Breast epithelium (tissue), 4 donors: ENCODE measurements at regions not wholly inside any gene's neighbourhood (a gene's known extent, or its start where the extent isn't known, plus 50 kb on each side); places are given as distances from the start of the nearest gene placed in this dataset.
A peak's percentile ranks its signal among the peaks of the same experiment; 100 is the strongest.

Experiments used
- DNase-seq, 2 donors: peaks; one replicate each; pipeline ENCODE4 v3.0.0-alpha.2; 2019; ENCODE audit warnings: low spot score in 2 of 2
- H3K27ac ChIP-seq, 2 donors: fragments of 200-600 bp; sonication (generic) in 1 of 2; one replicate each; pipeline ENCODE4 v1.5.1; 2016 to 2019; ENCODE audit warnings: mild to moderate bottlenecking in 1 of 2
- H3K27me3 ChIP-seq, 2 donors: fragments of 200-600 bp; sonication (generic) in 1 of 2; one replicate each; pipeline versions ENCODE4 v1.5.1 to v1.6.0; 2017 to 2019; ENCODE audit warnings: control low read depth in 1 of 2, mild to moderate bottlenecking in 1 of 2
- H3K36me3 ChIP-seq: fragments of 200-600 bp; one replicate; pipeline ENCODE4 v1.5.1; 2019
- H3K4me1 ChIP-seq, 2 donors: fragments of 200-600 bp; sonication (generic); one replicate each; pipeline ENCODE4 v1.5.1; 2016 to 2019; ENCODE audit warnings: control low read depth in 1 of 2
- H3K4me3 ChIP-seq, 3 donors: fragments of 200-600 bp; sonication (generic); 1 replicate in 2 of 3; 2 replicates in 1 of 3; pipeline ENCODE4 v1.5.1; 2016 to 2019; ENCODE audit warnings: mild to moderate bottlenecking in 3 of 3, moderate library complexity in 2 of 3
- H3K9me3 ChIP-seq, 2 donors: fragments of 200-600 bp; sonication (generic) in 1 of 2; one replicate each; pipeline ENCODE4 v1.5.1; 2016 to 2019; ENCODE audit warnings: control low read depth in 1 of 2
- POLR2A ChIP-seq: fragments of 450-650 bp; IDR thresholded peaks from one replicate; pipeline ENCODE4 v1.6.1; 2016; ENCODE audit warnings: antibody characterized with exemption, mild to moderate bottlenecking, moderate library complexity
- POLR2AphosphoS5 ChIP-seq, 3 donors: sonication (generic); formaldehyde crosslinking; IDR thresholded peaks; one replicate each; pipeline ENCODE4 v1.6.1; 2017; ENCODE audit warnings: antibody characterized with exemption in 3 of 3
- intact Hi-C: fragments of 100-400 bp; cut with DNase I; formaldehyde crosslinking; loops from one replicate; pipeline ENCODE4 v1.15.1; 2023; ENCODE audit warnings: low total_unique reads
- TF ChIP-seq, protein P1 (sequence below), 3 donors: fragments of 450-650 bp; IDR thresholded peaks; one replicate each; pipeline ENCODE4 v1.5.1; 2016 to 2017; ENCODE audit warnings: antibody characterized with exemption in 3 of 3, mild to moderate bottlenecking in 3 of 3, moderate library complexity in 3 of 3

GRCh38 chr1:214120191-214120590 is 132.4 kb downstream of the PROX1 start:
- Histone ChIP-seq H3K27me3 (no peaks in the 10 kb centered on the region), H3K9me3 (peaks cover 7 to 15% of the 10 kb centered on the region in 2 donors), H3K4me3 (no peak overlapping the region), H3K4me1 (no peaks in the 10 kb centered on the region), H3K36me3 (no peaks in the 10 kb centered on the region), H3K27ac (no peak overlapping the region)
- TF ChIP-seq POLR2AphosphoS5 (IDR thresholded peaks at IDR 0.05) (no peak), POLR2A (no peak)
- TF ChIP-seq, protein P1, sequence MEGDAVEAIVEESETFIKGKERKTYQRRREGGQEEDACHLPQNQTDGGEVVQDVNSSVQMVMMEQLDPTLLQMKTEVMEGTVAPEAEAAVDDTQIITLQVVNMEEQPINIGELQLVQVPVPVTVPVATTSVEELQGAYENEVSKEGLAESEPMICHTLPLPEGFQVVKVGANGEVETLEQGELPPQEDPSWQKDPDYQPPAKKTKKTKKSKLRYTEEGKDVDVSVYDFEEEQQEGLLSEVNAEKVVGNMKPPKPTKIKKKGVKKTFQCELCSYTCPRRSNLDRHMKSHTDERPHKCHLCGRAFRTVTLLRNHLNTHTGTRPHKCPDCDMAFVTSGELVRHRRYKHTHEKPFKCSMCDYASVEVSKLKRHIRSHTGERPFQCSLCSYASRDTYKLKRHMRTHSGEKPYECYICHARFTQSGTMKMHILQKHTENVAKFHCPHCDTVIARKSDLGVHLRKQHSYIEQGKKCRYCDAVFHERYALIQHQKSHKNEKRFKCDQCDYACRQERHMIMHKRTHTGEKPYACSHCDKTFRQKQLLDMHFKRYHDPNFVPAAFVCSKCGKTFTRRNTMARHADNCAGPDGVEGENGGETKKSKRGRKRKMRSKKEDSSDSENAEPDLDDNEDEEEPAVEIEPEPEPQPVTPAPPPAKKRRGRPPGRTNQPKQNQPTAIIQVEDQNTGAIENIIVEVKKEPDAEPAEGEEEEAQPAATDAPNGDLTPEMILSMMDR (IDR thresholded peaks at IDR 0.05): no peak
- DNase-seq: no peak
- intact Hi-C loops: loop anchor here (5.0 kb wide), 1 partner anchor 758 kb away; no protein-coding TSS in a partner anchor

GRCh38 chr1:214120951-214121350 is 133.2 kb downstream of the PROX1 start:
- no peak for DNase-seq
- H3K36me3 ChIP-seq: no peaks in the 10 kb centered on the region
- no peak overlapping the region for H3K27ac ChIP-seq
- TF ChIP-seq, protein P1 (IDR thresholded peaks at IDR 0.05): no peak
- TF ChIP-seq POLR2A (no peak), POLR2AphosphoS5 (IDR thresholded peaks at IDR 0.05) (no peak)
- no peaks in the 10 kb centered on the region for H3K4me1 ChIP-seq
- no peak overlapping the region for H3K4me3 ChIP-seq
- no peaks in the 10 kb centered on the region for H3K27me3 ChIP-seq
- intact Hi-C loops: loop anchor here (5.0 kb wide), 1 partner anchor 759 kb away; no protein-coding TSS in a partner anchor
- peaks cover 7 to 15% of the 10 kb centered on the region in 2 donors for H3K9me3 ChIP-seq

DNA sequence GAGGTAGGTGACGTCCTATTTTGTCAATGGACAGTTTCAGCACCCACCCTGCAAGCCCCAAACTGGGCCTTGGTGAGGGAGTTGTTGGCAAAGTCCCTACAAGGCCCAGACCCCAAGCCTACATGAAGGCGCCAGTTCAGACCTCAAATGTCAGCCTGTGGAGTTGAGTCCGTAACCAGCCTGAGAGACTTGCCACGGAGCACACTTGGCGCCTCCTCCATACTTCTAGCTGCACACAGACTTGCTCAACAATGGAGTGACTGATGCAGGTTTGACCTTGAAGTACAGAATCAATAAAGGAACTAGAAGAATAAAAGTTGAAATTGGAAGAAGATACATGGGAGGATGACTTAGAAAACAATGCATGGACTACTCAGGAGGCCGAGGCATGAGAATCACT is 134.3 kb downstream of the PROX1 start:
- TF ChIP-seq POLR2A: no peak
- TF ChIP-seq POLR2AphosphoS5 (IDR thresholded peaks at IDR 0.05): no peak
- TF ChIP-seq, protein P1 (IDR thresholded peaks at IDR 0.05): no peak
- Histone ChIP-seq H3K36me3 (no peaks in the 10 kb centered on the region), H3K27me3 (no peaks in the 10 kb centered on the region), H3K4me1 (no peaks in the 10 kb centered on the region), H3K9me3 (peaks cover 7 to 14% of the 10 kb centered on the region in 2 donors), H3K4me3 (no peak overlapping the region), H3K27ac (no peak overlapping the region)
- no peak for DNase-seq
- intact Hi-C loops: loop anchor here (5.0 kb wide), 1 partner anchor 760 kb away; no protein-coding TSS in a partner anchor

DNA sequence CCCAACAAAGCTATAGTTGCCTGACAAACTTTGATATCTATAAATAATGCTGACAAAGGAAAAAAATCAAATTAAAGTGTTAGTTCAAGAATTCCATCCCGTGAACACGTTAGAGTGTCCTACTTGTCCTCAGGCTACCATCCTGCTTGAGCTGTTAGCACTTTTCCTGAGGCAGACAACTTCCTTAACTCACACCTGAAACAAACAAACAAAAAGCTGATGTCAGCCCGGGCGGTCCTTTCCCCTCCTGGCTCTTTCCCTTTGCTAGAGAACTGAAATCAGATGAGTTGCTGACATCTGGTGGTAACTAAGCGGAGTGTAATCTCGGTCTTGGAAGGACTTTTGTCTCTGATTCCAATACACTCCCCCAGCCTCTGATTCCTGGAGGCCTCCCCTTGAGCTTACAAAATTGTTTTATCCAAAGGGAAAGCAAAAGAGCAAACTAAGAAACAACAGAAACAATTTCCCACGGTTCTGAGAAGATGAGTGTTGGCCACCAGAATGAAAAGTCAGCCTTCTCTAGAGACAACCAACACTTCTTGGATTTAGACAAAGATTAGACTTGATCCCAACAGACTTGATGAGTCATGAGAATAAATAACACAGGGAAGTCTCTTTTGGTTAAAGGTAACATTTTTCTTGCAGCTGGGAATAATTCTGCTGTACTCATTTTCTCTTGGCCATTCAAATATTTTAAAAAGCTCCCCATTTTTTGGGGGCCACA is 135.4 kb downstream of the PROX1 start:
- H3K27ac ChIP-seq: no peak overlapping the region
- peak in 1 of 2 donors; percentile 48 for DNase-seq
- TF ChIP-seq, protein P1 (IDR thresholded peaks at IDR 0.05): peak in 2 of 3 donors; percentile 45 to 63
- no peak for TF ChIP-seq POLR2AphosphoS5 (IDR thresholded peaks at IDR 0.05)
- H3K36me3 ChIP-seq: no peaks in the 10 kb centered on the region
- H3K4me3 ChIP-seq: no peak overlapping the region
- no peaks in the 10 kb centered on the region for H3K27me3 ChIP-seq
- intact Hi-C loops: loop anchor here (5.0 kb wide), 1 partner anchor 761 kb away; no protein-coding TSS in a partner anchor
- no peaks in the 10 kb centered on the region for H3K4me1 ChIP-seq
- H3K9me3 ChIP-seq: peaks cover 2 to 3% of the 10 kb centered on the region in 2 donors

- Histone ChIP-seq H3K27ac (no peak overlapping the region), H3K9me3 (no peaks in the 10 kb centered on the region), H3K4me3 (no peak overlapping the region), H3K36me3 (no peaks in the 10 kb centered on the region), H3K27me3 (no peaks in the 10 kb centered on the region), H3K4me1 (no peaks in the 10 kb centered on the region)
- intact Hi-C loops: loop anchor here (5.0 kb wide), 1 partner anchor 762 kb away; no protein-coding TSS in a partner anchor
- no peak for DNase-seq
- TF ChIP-seq POLR2AphosphoS5 (IDR thresholded peaks at IDR 0.05) (no peak), POLR2A (no peak)
- TF ChIP-seq, protein P1 (IDR thresholded peaks at IDR 0.05): no peak
These were observed 136.6 kb downstream of the PROX1 start for GRCh38 chr1:214124281-214124805.
